ENCODE measurements at regions not wholly inside any gene's neighbourhood (a gene's known extent, or its start where the extent isn't known, plus 50 kb on each side); places are given as distances from the start of the nearest gene placed in this dataset.

GRCh38 chr13:104251931-104252330 lies 1185.7 kb upstream of the SLC10A2 start:
- intact Hi-C loops (cut with DNase I) = no loop called here

GRCh38 chr13:104246955-104247354 lies 1180.7 kb upstream of the SLC10A2 start:
- intact Hi-C loops (cut with DNase I) = no loop called here
- Histone ChIP-seq H3K27ac (no peak overlapping the region), H3K4me1 (no peaks in the 10 kb centered on the region), H3K4me3 (no peak overlapping the region), H3K36me3 (no peaks in the 10 kb centered on the region), H3K27me3 (no peaks in the 10 kb centered on the region), H3K9me3 (no peaks in the 10 kb centered on the region)
- DNase-seq (ENCODE audit: extremely low spot score in 2 of 2) = no peak
- no peak for TF ChIP-seq POLR2AphosphoS5 (IDR thresholded peaks at IDR 0.05; ENCODE audit: insufficient read depth in 1 of 2, low read depth in 1 of 2)
- no peak for TF ChIP-seq POLR2A (IDR thresholded peaks at IDR 0.05)
- no peak for TF ChIP-seq CTCF (IDR thresholded peaks at IDR 0.05)

More at GRCh38 chr13:104251931-104252330, 1185.7 kb upstream of the SLC10A2 start:
- TF ChIP-seq CTCF (IDR thresholded peaks at IDR 0.05) (no peak), POLR2AphosphoS5 (IDR thresholded peaks at IDR 0.05; ENCODE audit: insufficient read depth in 1 of 2, low read depth in 1 of 2) (no peak), POLR2A (IDR thresholded peaks at IDR 0.05) (no peak)
- DNase-seq (ENCODE audit: extremely low spot score in 2 of 2) = no peak
- H3K4me3 ChIP-seq = no peak overlapping the region
- H3K36me3 ChIP-seq = no peaks in the 10 kb centered on the region
- H3K4me1 ChIP-seq = no peaks in the 10 kb centered on the region
- no peaks in the 10 kb centered on the region for H3K27me3 ChIP-seq
- H3K27ac ChIP-seq = no peak overlapping the region
- H3K9me3 ChIP-seq = no peaks in the 10 kb centered on the region

- no peaks in the 10 kb centered on the region for H3K36me3 ChIP-seq
- no peaks in the 10 kb centered on the region for H3K4me1 ChIP-seq
- H3K9me3 ChIP-seq = no peaks in the 10 kb centered on the region
- H3K4me3 ChIP-seq = no peak overlapping the region
- intact Hi-C loops (cut with DNase I) = no loop called here
- no peak for DNase-seq (ENCODE audit: extremely low spot score in 2 of 2)
- H3K27me3 ChIP-seq = no peaks in the 10 kb centered on the region
- H3K27ac ChIP-seq = no peak overlapping the region
- TF ChIP-seq POLR2A (IDR thresholded peaks at IDR 0.05) = no peak
- no peak for TF ChIP-seq POLR2AphosphoS5 (IDR thresholded peaks at IDR 0.05; ENCODE audit: insufficient read depth in 1 of 2, low read depth in 1 of 2)
- TF ChIP-seq CTCF (IDR thresholded peaks at IDR 0.05) = no peak
These were observed 1140.3 kb upstream of the SLC10A2 start for GRCh38 chr13:104206450-104207044.

GRCh38 chr13:104204177-104204576 lies 1138.0 kb upstream of the SLC10A2 start:
- intact Hi-C loops (cut with DNase I) = no loop called here
- DNase-seq (ENCODE audit: extremely low spot score in 2 of 2) = no peak
- H3K27me3 ChIP-seq = no peaks in the 10 kb centered on the region
- H3K4me1 ChIP-seq = no peaks in the 10 kb centered on the region
- no peaks in the 10 kb centered on the region for H3K9me3 ChIP-seq
- H3K36me3 ChIP-seq = no peaks in the 10 kb centered on the region
- no peak for TF ChIP-seq POLR2AphosphoS5 (IDR thresholded peaks at IDR 0.05; ENCODE audit: insufficient read depth in 1 of 2, low read depth in 1 of 2)
- no peak for TF ChIP-seq POLR2A (IDR thresholded peaks at IDR 0.05)
- no peak for TF ChIP-seq CTCF (IDR thresholded peaks at IDR 0.05)
- no peak overlapping the region for H3K4me3 ChIP-seq
- no peak overlapping the region for H3K27ac ChIP-seq

- DNase-seq (ENCODE audit: extremely low spot score in 2 of 2) = no peak
- no peaks in the 10 kb centered on the region for H3K9me3 ChIP-seq
- intact Hi-C loops (cut with DNase I) = no loop called here
These were observed 1132.6 kb upstream of the SLC10A2 start for GRCh38 chr13:104198801-104199200.

More at GRCh38 chr13:104198801-104199200, 1132.6 kb upstream of the SLC10A2 start:
- H3K27me3 ChIP-seq = no peaks in the 10 kb centered on the region
- H3K4me3 ChIP-seq = no peak overlapping the region
- no peaks in the 10 kb centered on the region for H3K4me1 ChIP-seq
- TF ChIP-seq POLR2AphosphoS5 (IDR thresholded peaks at IDR 0.05; ENCODE audit: insufficient read depth in 1 of 2, low read depth in 1 of 2) = no peak
- H3K27ac ChIP-seq = no peak overlapping the region
- H3K36me3 ChIP-seq = no peaks in the 10 kb centered on the region

All from vagina (tissue), 2 donors.